HL-60/S4 treated with retinoic acid at 250 ng/mL for 4 days and 3 days (cell line): ENCODE measurements at regions not wholly inside any gene's neighbourhood (a gene's known extent, or its start where the extent isn't known, plus 50 kb on each side); places are given as distances from the start of the nearest gene placed in this dataset.

ENCODE experiments used
- in situ Hi-C: fragments of 300-500 bp; cut with MboI; formaldehyde crosslinking; loops from 2 replicates; pipeline ENCODE4 v1.7.0; 2022; ENCODE audit warnings: low sequenced_read_pairs

- in situ Hi-C loops = no loop called here
Observed at GRCh38 chr3:102141096-102141927, 292.0 kb downstream of the NFKBIZ start.

- in situ Hi-C loops = no loop called here
Observed at GRCh38 chr3:102141928-102142239, 292.6 kb downstream of the NFKBIZ start.

- in situ Hi-C loops = no loop called here
Observed at GRCh38 chr3:102142379-102143060, 292.3 kb upstream of the ZPLD1 start.

GRCh38 chr3:102143536-102143935 lies 291.3 kb upstream of the ZPLD1 start:
- in situ Hi-C loops = no loop called here

- in situ Hi-C loops = no loop called here
Observed at GRCh38 chr3:102144063-102144462, 290.8 kb upstream of the ZPLD1 start.

GRCh38 chr3:102148598-102149337 lies 286.0 kb upstream of the ZPLD1 start:
- in situ Hi-C loops = no loop called here

GRCh38 chr3:102151935-102152334 lies 282.9 kb upstream of the ZPLD1 start:
- in situ Hi-C loops = no loop called here

- in situ Hi-C loops = no loop called here
Observed at GRCh38 chr3:102156426-102156825, 278.4 kb upstream of the ZPLD1 start.

GRCh38 chr3:102158080-102158740 lies 276.6 kb upstream of the ZPLD1 start:
- in situ Hi-C loops = no loop called here

- in situ Hi-C loops = no loop called here
Observed at GRCh38 chr3:102159810-102160451, 274.9 kb upstream of the ZPLD1 start.

GRCh38 chr3:102161384-102162006 lies 273.3 kb upstream of the ZPLD1 start:
- in situ Hi-C loops = no loop called here

- in situ Hi-C loops = no loop called here
Observed at GRCh38 chr3:102162251-102162650, 272.6 kb upstream of the ZPLD1 start.

GRCh38 chr3:102163039-102163817 lies 271.6 kb upstream of the ZPLD1 start:
- in situ Hi-C loops = no loop called here

GRCh38 chr3:102163818-102164154 lies 271.0 kb upstream of the ZPLD1 start:
- in situ Hi-C loops = no loop called here

GRCh38 chr3:102165367-102165766 lies 269.4 kb upstream of the ZPLD1 start:
- in situ Hi-C loops = no loop called here

- in situ Hi-C loops = no loop called here
Observed at GRCh38 chr3:102169915-102170479, 264.8 kb upstream of the ZPLD1 start.

GRCh38 chr3:102170545-102170944 lies 264.3 kb upstream of the ZPLD1 start:
- in situ Hi-C loops = no loop called here

GRCh38 chr3:102174312-102174712 lies 260.5 kb upstream of the ZPLD1 start:
- in situ Hi-C loops = no loop called here

- in situ Hi-C loops = no loop called here
Observed at GRCh38 chr3:102174832-102175374, 259.9 kb upstream of the ZPLD1 start.
